ENCODE measurements at regions not wholly inside any gene's neighbourhood (a gene's known extent, or its start where the extent isn't known, plus 50 kb on each side); places are given as distances from the start of the nearest gene placed in this dataset.
"Not testable (repeated sequence)": the region's sequence is repeated elsewhere in the genome, so short reads cannot be mapped to it uniquely, and the experiment has no call there.

DNA sequence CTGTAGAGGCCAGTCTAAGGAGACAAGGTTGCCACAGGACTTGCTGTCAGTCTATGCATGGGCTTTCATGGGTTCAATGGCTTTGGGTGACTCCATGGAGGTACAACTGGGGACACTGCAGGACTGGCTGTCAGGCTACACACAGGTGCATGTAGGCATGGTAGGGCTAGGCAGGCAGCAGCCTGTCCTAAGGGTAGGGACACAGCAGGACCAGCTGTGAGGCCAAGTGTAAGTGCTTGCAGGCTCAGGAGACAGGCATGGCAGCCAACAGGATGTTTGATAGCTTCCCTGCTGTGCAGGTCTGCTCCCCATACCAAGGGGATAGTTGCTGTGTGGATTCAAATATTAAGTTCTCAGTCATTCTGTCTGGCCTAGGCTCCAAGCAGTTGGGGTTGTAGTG, 181.0 kb upstream of the NPY start:
- ATAC-seq (ENCODE audit: low read depth in 2 of 2) (no peak), DNase-seq (no peak)
- Mint-ChIP-seq H3K27ac (no peak overlapping the region), H3K36me3 (no peaks in the 10 kb centered on the region), H3K27me3 (peaks cover 5% of the 10 kb centered on the region), H3K4me1 (no peaks in the 10 kb centered on the region), H3K9me3 (peaks cover 0 to 20% (median 5%) of the 10 kb centered on the region in 7 donors), H3K4me3 (no peak overlapping the region)
- Histone ChIP-seq H3K27me3 (ENCODE audit: control insufficient read depth, insufficient read depth, low read length) (no peaks in the 10 kb centered on the region), H3K4me1 (ENCODE audit: control insufficient read depth, insufficient read depth, low read length, poor library complexity, severe bottlenecking) (no peaks in the 10 kb centered on the region), H3K4me3 (ENCODE audit: low read depth, low read length) (no peak overlapping the region), H3K27ac (ENCODE audit: insufficient read depth, low read length, poor library complexity, severe bottlenecking) (no peak overlapping the region), H3K9me3 (ENCODE audit: control insufficient read depth in 2 of 2, low read length in 2 of 2) (peaks cover 6 to 7% of the 10 kb centered on the region in 2 experiments), H3K36me3 (ENCODE audit: control insufficient read depth, insufficient read depth, low read length) (no peaks in the 10 kb centered on the region)

DNA sequence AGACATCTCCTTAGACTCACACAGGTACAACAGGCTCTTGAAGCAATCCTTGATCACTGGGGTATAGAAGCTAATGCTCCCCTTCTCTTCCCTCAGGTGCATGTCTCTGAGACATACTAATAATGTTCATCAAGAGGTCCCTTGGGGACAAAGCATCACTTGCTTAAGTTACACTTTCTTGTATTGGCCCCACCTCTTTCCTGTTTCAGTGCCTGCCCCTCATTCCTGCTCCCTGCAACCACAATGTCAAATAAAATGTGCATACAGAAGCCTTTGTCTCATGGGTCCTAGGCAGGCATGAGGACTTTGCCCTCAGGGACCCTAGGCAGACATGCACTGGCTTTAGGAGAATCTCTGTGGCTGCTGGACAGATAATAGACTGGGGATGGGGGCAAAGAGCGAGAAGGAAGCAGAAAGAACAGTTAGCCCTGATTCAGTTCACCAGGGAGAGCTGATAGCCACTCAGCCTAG, 175.0 kb upstream of the NPY start:
- H3K27me3 ChIP-seq (ENCODE audit: control insufficient read depth, insufficient read depth, low read length): no peaks in the 10 kb centered on the region
- H3K4me3 ChIP-seq (ENCODE audit: low read depth, low read length): no peak overlapping the region
- no peak overlapping the region for H3K27ac ChIP-seq (ENCODE audit: insufficient read depth, low read length, poor library complexity, severe bottlenecking)
- H3K36me3 ChIP-seq (ENCODE audit: control insufficient read depth, insufficient read depth, low read length): no peaks in the 10 kb centered on the region
- H3K27me3 Mint-ChIP-seq: no peaks in the 10 kb centered on the region
- peaks cover 0 to 5% (median 0%) of the 10 kb centered on the region in 7 donors for H3K9me3 Mint-ChIP-seq
- H3K27ac Mint-ChIP-seq: no peak overlapping the region
- no peak for DNase-seq
- no peaks in the 10 kb centered on the region for H3K4me1 ChIP-seq (ENCODE audit: control insufficient read depth, insufficient read depth, low read length, poor library complexity, severe bottlenecking)
- H3K4me1 Mint-ChIP-seq: no peaks in the 10 kb centered on the region
- no peak overlapping the region for H3K4me3 Mint-ChIP-seq
- ATAC-seq (ENCODE audit: low read depth in 2 of 2): no peak
- no peaks in the 10 kb centered on the region for H3K36me3 Mint-ChIP-seq
- no peaks in the 10 kb centered on the region for H3K9me3 ChIP-seq (ENCODE audit: control insufficient read depth in 2 of 2, low read length in 2 of 2)

DNA sequence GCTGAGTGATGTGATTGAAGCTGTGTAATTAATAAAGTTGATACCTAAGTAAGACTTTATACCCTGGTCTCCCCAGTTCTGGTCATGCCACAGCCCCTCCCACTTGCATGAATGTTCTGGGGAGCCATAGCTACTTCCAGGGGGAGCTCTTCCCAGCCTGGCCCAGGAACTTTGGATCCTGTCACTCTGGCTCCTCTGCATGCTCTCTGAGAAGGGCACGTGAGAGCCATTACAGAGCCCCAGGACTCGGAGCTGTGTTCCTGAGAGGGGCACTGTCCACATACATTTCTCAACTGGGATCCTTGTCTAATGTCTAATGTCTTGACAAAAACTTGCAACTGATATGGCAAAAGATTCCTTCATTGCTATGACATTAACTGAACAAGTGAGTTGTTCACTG, 173.9 kb upstream of the NPY start:
- H3K27me3 ChIP-seq (ENCODE audit: control insufficient read depth, insufficient read depth, low read length): no peaks in the 10 kb centered on the region
- no peak overlapping the region for H3K27ac ChIP-seq (ENCODE audit: insufficient read depth, low read length, poor library complexity, severe bottlenecking)
- Mint-ChIP-seq H3K9me3 (peaks cover 0 to 2% (median 0%) of the 10 kb centered on the region in 7 donors), H3K36me3 (no peaks in the 10 kb centered on the region), H3K27ac (no peak overlapping the region), H3K27me3 (no peaks in the 10 kb centered on the region), H3K4me3 (no peak overlapping the region), H3K4me1 (no peaks in the 10 kb centered on the region)
- H3K4me3 ChIP-seq (ENCODE audit: low read depth, low read length): no peak overlapping the region
- H3K36me3 ChIP-seq (ENCODE audit: control insufficient read depth, insufficient read depth, low read length): no peaks in the 10 kb centered on the region
- ATAC-seq (ENCODE audit: low read depth in 2 of 2) (no peak), DNase-seq (no peak)
- no peaks in the 10 kb centered on the region for H3K4me1 ChIP-seq (ENCODE audit: control insufficient read depth, insufficient read depth, low read length, poor library complexity, severe bottlenecking)
- H3K9me3 ChIP-seq (ENCODE audit: control insufficient read depth in 2 of 2, low read length in 2 of 2): no peaks in the 10 kb centered on the region

DNA sequence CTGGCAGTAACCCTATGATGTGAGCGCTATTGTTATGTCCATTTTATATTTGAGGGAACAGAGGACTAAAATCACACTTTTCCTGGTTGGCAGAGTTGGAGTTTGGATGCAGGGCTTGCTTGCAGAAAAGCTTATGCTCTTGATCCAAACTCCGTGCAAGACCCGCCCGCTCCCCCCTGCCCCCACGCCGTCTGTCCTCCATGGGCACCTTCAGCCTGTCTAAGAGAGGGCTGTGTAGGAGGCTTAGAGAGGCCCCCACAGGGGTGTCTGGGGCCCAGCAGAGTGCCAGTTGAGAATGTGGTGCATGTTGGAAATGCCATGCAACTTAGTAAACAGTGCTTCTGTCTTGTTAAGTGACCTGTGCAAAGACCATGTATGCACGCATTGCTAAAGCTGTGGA, 170.5 kb upstream of the NPY start:
- Mint-ChIP-seq H3K4me1 (no peaks in the 10 kb centered on the region), H3K27me3 (no peaks in the 10 kb centered on the region)

DNA sequence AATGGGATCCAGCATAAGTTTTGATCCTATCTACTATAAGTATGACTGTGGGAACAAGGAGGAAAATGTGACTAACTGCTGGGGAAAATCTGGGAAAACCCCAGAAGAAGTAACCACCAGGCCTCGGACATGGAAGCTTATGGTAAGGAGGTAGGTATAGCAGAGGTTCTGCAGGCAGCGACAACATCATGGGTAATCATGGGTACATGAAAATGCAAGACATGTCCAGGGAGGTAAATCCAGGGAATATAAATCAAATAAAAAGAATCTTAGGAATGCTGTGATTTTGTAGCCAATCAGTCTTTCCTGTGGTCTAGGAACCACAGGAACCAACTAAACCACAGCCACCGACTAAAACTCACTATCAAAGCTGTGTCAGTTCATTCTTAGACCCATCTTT, 168.3 kb upstream of the NPY start:
- H3K9me3 Mint-ChIP-seq: no peaks in the 10 kb centered on the region
- Histone ChIP-seq H3K27me3 (ENCODE audit: control insufficient read depth, insufficient read depth, low read length) (no peaks in the 10 kb centered on the region), H3K36me3 (ENCODE audit: control insufficient read depth, insufficient read depth, low read length) (no peaks in the 10 kb centered on the region), H3K4me1 (ENCODE audit: control insufficient read depth, insufficient read depth, low read length, poor library complexity, severe bottlenecking) (no peaks in the 10 kb centered on the region), H3K27ac (ENCODE audit: insufficient read depth, low read length, poor library complexity, severe bottlenecking) (no peak overlapping the region), H3K9me3 (ENCODE audit: control insufficient read depth in 2 of 2, low read length in 2 of 2) (no peaks in the 10 kb centered on the region), H3K4me3 (ENCODE audit: low read depth, low read length) (no peak overlapping the region)
- H3K4me1 Mint-ChIP-seq: no peaks in the 10 kb centered on the region
- H3K36me3 Mint-ChIP-seq: no peaks in the 10 kb centered on the region
- no peak overlapping the region for H3K4me3 Mint-ChIP-seq
- DNase-seq: no peak
- peak overlapping the region in 1 of 3 donors; percentile 35 for H3K27ac Mint-ChIP-seq
- no peak for ATAC-seq (ENCODE audit: low read depth in 2 of 2)
- H3K27me3 Mint-ChIP-seq: no peaks in the 10 kb centered on the region

More for the DNA sequence above, 170.5 kb upstream of the NPY start:
- H3K9me3 ChIP-seq (ENCODE audit: control insufficient read depth in 2 of 2, low read length in 2 of 2): no peaks in the 10 kb centered on the region
- no peak overlapping the region for H3K27ac ChIP-seq (ENCODE audit: insufficient read depth, low read length, poor library complexity, severe bottlenecking)
- no peaks in the 10 kb centered on the region for H3K9me3 Mint-ChIP-seq
- no peak overlapping the region for H3K27ac Mint-ChIP-seq
- no peak for DNase-seq
- no peaks in the 10 kb centered on the region for H3K36me3 ChIP-seq (ENCODE audit: control insufficient read depth, insufficient read depth, low read length)
- H3K36me3 Mint-ChIP-seq: no peaks in the 10 kb centered on the region
- H3K27me3 ChIP-seq (ENCODE audit: control insufficient read depth, insufficient read depth, low read length): no peaks in the 10 kb centered on the region
- no peak for ATAC-seq (ENCODE audit: low read depth in 2 of 2)
- no peak overlapping the region for H3K4me3 Mint-ChIP-seq
- H3K4me3 ChIP-seq (ENCODE audit: low read depth, low read length): no peak overlapping the region
- no peaks in the 10 kb centered on the region for H3K4me1 ChIP-seq (ENCODE audit: control insufficient read depth, insufficient read depth, low read length, poor library complexity, severe bottlenecking)

DNA sequence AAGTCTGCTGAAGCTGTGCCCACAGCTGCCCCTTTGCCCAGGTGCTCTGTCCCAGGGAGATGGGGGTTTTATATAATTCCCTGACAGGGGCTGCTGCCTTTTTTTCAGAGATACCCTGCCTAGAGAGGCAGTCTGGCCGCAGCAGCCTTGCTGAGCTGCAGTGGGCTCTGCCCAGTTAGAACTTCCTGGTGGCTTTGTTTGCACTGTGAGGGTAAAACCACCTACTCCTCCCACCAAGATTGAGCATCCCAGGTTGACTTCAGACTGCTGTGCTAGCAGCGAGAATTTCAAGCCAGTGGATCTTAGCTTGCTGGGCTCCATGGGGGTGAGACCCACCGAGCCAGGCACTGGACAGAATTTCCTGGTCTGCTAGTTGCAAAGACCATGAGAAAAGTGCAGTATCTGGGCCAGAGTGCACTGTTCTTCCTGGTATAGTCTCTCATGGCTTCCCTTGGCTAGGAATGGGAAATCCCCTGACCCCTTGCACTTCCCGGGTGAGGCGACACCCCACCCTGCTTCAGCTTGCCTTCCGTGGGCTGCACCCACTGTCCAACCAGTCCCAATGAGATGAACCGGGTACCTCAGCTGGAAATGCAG, 166.0 kb upstream of the NPY start:
- DNase-seq; H3K27me3 ChIP-seq (ENCODE audit: control insufficient read depth, insufficient read depth, low read length); H3K36me3 Mint-ChIP-seq; H3K4me3 Mint-ChIP-seq; H3K9me3 Mint-ChIP-seq; H3K9me3 ChIP-seq (ENCODE audit: control insufficient read depth in 2 of 2, low read length in 2 of 2); H3K27ac Mint-ChIP-seq; H3K4me1 Mint-ChIP-seq; H3K4me1 ChIP-seq (ENCODE audit: control insufficient read depth, insufficient read depth, low read length, poor library complexity, severe bottlenecking); H3K27ac ChIP-seq (ENCODE audit: insufficient read depth, low read length, poor library complexity, severe bottlenecking); H3K4me3 ChIP-seq (ENCODE audit: low read depth, low read length); H3K27me3 Mint-ChIP-seq; ATAC-seq (ENCODE audit: low read depth in 2 of 2); H3K36me3 ChIP-seq (ENCODE audit: control insufficient read depth, insufficient read depth, low read length): not testable (repeated sequence)

DNA sequence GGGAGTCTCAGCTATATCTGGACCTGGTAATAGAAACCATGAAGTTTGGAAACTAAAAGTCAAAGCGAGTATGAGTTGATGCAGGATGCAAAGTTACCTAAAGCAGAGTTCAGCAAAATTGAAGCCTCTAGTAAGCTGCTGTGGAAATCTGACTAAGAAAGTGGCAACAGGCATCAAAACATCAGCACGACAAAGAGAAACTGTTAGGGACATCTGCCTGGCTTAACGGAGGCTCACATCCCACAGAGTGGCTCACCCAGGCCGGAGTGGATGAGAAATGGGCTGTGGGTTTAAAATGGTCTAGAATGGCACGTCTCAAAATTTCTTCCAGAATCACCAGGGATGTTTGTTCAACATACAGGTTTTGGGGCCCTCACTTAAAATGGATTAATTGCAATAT, 164.1 kb upstream of the NPY start:
- Histone ChIP-seq H3K27me3 (ENCODE audit: control insufficient read depth, insufficient read depth, low read length) (no peaks in the 10 kb centered on the region), H3K4me1 (ENCODE audit: control insufficient read depth, insufficient read depth, low read length, poor library complexity, severe bottlenecking) (no peaks in the 10 kb centered on the region), H3K4me3 (ENCODE audit: low read depth, low read length) (no peak overlapping the region), H3K9me3 (ENCODE audit: control insufficient read depth in 2 of 2, low read length in 2 of 2) (no peaks in the 10 kb centered on the region), H3K36me3 (ENCODE audit: control insufficient read depth, insufficient read depth, low read length) (no peaks in the 10 kb centered on the region), H3K27ac (ENCODE audit: insufficient read depth, low read length, poor library complexity, severe bottlenecking) (no peak overlapping the region)
- Mint-ChIP-seq H3K4me1 (no peaks in the 10 kb centered on the region), H3K27me3 (peaks cover 5% of the 10 kb centered on the region), H3K27ac (no peak overlapping the region), H3K9me3 (no peaks in the 10 kb centered on the region), H3K4me3 (no peak overlapping the region), H3K36me3 (no peaks in the 10 kb centered on the region)
- ATAC-seq (ENCODE audit: low read depth in 2 of 2): no peak
- no peak for DNase-seq

DNA sequence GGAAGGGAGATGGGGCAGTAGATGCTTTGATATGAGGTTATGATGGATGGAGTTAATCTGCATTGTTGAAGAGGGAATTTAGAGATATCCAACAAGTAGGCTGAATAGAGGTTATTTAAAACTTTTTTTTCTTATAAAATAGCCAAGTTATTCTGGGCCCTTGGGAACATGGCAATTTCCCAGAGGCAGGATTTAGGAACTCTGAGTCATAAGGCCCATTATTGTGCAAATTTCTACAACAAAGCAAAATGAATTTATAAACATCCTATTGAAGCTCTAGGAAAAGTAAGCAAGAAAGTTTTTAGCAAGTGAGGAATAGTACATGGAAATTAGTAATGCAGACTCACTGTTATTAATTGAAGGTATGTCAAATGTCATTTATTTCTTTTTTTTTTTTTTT, 160.9 kb upstream of the NPY start:
- Mint-ChIP-seq H3K4me3 (no peak overlapping the region), H3K27me3 (peaks cover 8% of the 10 kb centered on the region), H3K4me1 (no peaks in the 10 kb centered on the region), H3K36me3 (no peaks in the 10 kb centered on the region), H3K9me3 (no peaks in the 10 kb centered on the region), H3K27ac (no peak overlapping the region)
- ATAC-seq (ENCODE audit: low read depth in 2 of 2): no peak
- H3K27me3 ChIP-seq (ENCODE audit: control insufficient read depth, insufficient read depth, low read length): peaks cover 1% of the 10 kb centered on the region
- no peak overlapping the region for H3K4me3 ChIP-seq (ENCODE audit: low read depth, low read length)
- DNase-seq: no peak
- H3K9me3 ChIP-seq (ENCODE audit: control insufficient read depth in 2 of 2, low read length in 2 of 2): no peaks in the 10 kb centered on the region
- no peaks in the 10 kb centered on the region for H3K4me1 ChIP-seq (ENCODE audit: control insufficient read depth, insufficient read depth, low read length, poor library complexity, severe bottlenecking)
- H3K27ac ChIP-seq (ENCODE audit: insufficient read depth, low read length, poor library complexity, severe bottlenecking): no peak overlapping the region
- H3K36me3 ChIP-seq (ENCODE audit: control insufficient read depth, insufficient read depth, low read length): no peaks in the 10 kb centered on the region
